Thyroid gland (tissue), 4 donors: ENCODE measurements at regions not wholly inside any gene's neighbourhood (a gene's known extent, or its start where the extent isn't known, plus 50 kb on each side); places are given as distances from the start of the nearest gene placed in this dataset.

ENCODE experiments used
- POLR2A ChIP-seq, 2 donors: fragments of 450-650 bp; IDR thresholded peaks; one replicate each; pipeline ENCODE4 v1.6.1; 2017; ENCODE audit warnings: antibody characterized with exemption in 2 of 2, mild to moderate bottlenecking in 2 of 2, moderate library complexity in 1 of 2
- TF ChIP-seq, protein P1 (sequence below), 6 experiments: fragments of 200-600 bp in 3 of 6; fragments of 450-650 bp in 3 of 6; sonication (generic) in 3 of 6; IDR thresholded peaks; one replicate each; pipeline ENCODE4 v1.5.1; 2016 to 2019; ENCODE audit warnings: antibody characterized with exemption in 6 of 6, mild to moderate bottlenecking in 2 of 6, inconsistent platforms in 1 of 6, moderate library complexity in 1 of 6

DNA sequence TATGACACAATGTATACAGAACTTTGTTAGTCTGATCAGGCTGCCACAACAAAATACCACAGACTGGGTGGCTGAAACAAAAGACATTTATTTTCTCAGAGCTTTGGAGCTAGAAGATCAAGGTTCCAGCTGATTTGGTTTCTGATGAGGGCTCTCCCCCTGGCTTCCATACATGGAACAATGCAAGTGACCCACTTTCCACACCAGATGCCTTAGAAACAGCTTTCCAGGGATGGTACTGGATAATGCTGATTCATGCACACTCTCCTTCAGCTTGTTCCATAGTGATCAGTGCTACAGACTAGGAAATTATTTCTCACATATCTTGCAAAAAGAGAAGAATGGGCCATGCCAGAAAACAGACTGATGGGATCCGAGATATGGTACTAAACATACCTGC is 1274.9 kb upstream of the SORCS1 start:
- TF ChIP-seq, protein P1, sequence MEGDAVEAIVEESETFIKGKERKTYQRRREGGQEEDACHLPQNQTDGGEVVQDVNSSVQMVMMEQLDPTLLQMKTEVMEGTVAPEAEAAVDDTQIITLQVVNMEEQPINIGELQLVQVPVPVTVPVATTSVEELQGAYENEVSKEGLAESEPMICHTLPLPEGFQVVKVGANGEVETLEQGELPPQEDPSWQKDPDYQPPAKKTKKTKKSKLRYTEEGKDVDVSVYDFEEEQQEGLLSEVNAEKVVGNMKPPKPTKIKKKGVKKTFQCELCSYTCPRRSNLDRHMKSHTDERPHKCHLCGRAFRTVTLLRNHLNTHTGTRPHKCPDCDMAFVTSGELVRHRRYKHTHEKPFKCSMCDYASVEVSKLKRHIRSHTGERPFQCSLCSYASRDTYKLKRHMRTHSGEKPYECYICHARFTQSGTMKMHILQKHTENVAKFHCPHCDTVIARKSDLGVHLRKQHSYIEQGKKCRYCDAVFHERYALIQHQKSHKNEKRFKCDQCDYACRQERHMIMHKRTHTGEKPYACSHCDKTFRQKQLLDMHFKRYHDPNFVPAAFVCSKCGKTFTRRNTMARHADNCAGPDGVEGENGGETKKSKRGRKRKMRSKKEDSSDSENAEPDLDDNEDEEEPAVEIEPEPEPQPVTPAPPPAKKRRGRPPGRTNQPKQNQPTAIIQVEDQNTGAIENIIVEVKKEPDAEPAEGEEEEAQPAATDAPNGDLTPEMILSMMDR (IDR thresholded peaks at IDR 0.05) = no peak
- TF ChIP-seq POLR2A (IDR thresholded peaks at IDR 0.05) = no peak
